ENCODE measurements at regions not wholly inside any gene's neighbourhood (a gene's known extent, or its start where the extent isn't known, plus 50 kb on each side); places are given as distances from the start of the nearest gene placed in this dataset.

DNA sequence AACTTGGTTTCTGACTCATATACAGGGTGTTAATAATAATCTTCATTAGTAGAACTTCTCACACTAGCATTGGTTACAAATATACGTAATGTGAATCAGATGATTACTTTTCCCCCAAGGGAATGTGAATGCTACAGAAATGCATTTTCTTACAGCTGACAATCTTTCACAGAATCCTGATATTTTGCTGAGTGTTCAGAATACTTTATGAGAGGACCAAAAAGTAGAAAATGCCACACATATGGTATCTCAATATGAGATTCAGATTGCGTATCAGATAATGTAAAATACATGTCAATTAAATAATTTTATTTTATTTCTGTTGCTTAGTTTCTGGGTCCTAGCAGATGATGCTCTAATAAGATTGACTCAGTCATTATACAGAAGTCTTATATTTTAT is 979.9 kb upstream of the GBE1 start:
- TF ChIP-seq, protein P1, sequence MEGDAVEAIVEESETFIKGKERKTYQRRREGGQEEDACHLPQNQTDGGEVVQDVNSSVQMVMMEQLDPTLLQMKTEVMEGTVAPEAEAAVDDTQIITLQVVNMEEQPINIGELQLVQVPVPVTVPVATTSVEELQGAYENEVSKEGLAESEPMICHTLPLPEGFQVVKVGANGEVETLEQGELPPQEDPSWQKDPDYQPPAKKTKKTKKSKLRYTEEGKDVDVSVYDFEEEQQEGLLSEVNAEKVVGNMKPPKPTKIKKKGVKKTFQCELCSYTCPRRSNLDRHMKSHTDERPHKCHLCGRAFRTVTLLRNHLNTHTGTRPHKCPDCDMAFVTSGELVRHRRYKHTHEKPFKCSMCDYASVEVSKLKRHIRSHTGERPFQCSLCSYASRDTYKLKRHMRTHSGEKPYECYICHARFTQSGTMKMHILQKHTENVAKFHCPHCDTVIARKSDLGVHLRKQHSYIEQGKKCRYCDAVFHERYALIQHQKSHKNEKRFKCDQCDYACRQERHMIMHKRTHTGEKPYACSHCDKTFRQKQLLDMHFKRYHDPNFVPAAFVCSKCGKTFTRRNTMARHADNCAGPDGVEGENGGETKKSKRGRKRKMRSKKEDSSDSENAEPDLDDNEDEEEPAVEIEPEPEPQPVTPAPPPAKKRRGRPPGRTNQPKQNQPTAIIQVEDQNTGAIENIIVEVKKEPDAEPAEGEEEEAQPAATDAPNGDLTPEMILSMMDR (IDR thresholded peaks at IDR 0.05 in 4 of 5, conservative IDR thresholded peaks at IDR 0.05 in 1 of 5): no peak
- TF ChIP-seq POLR2A (IDR thresholded peaks at IDR 0.05): no peak
